ENCODE measurements at regions not wholly inside any gene's neighbourhood (a gene's known extent, or its start where the extent isn't known, plus 50 kb on each side); places are given as distances from the start of the nearest gene placed in this dataset.

DNA sequence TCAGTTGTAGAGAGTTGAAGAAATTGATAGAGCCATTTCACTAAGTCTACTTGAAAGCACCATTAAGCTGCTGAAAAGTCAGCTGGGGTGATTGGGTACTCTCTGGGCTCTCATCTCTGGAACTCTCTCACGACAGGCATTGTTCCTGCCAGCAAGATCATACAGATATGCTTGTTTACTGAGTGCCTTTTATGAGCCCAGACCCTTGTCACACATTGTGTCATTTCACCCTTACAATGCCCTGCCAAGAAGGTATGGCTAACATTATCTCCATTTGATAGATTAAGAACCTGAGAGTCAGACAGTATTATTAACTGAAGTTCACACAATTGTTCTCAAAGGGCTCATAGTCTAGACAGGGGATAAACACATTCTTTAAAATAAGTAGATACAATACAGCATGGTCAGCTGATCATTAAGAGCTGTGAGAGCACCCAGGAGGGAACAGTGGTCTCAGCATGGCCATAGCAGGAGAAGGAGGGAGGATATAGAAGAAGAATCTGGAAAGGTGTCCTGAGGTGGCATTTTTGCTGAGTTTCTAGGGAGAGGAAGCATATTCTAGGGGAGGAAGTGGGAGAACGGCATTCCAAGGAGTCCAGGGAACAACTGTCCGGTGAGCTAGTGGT lies 580.5 kb downstream of the INSC start:
- Histone ChIP-seq H4K20me1 (ENCODE audit: insufficient read depth, low read length, poor library complexity, severe bottlenecking) (no peaks in the 10 kb centered on the region), H3K36me3 (ENCODE audit: insufficient read depth, low read length) (no peaks in the 10 kb centered on the region), H2AFZ (ENCODE audit: low read length) (no peak overlapping the region), H3K9me2 (replicated peaks; ENCODE audit: low read depth, low read length) (no peaks in the 10 kb centered on the region), H3K9ac (ENCODE audit: low read depth, low read length, poor library complexity, severe bottlenecking) (no peak overlapping the region), H3F3A (ENCODE audit: low read depth) (no peaks in the 10 kb centered on the region), H3K4me2 (ENCODE audit: low read depth, low read length, poor library complexity, severe bottlenecking) (no peak overlapping the region), H3K4me3 (ENCODE audit: low read length, poor library complexity, severe bottlenecking) (no peak overlapping the region), H3K79me2 (ENCODE audit: insufficient read depth, low read length) (no peaks in the 10 kb centered on the region), H3K4me1 (ENCODE audit: insufficient read depth, low read length, poor library complexity, severe bottlenecking) (no peaks in the 10 kb centered on the region), H3K9me3 (ENCODE audit: insufficient read depth, low read depth, low read length) (no peaks in the 10 kb centered on the region), H3K27me3 (ENCODE audit: insufficient read depth, low read length, poor library complexity, severe bottlenecking) (no peaks in the 10 kb centered on the region)
- TF ChIP-seq, protein P1, sequence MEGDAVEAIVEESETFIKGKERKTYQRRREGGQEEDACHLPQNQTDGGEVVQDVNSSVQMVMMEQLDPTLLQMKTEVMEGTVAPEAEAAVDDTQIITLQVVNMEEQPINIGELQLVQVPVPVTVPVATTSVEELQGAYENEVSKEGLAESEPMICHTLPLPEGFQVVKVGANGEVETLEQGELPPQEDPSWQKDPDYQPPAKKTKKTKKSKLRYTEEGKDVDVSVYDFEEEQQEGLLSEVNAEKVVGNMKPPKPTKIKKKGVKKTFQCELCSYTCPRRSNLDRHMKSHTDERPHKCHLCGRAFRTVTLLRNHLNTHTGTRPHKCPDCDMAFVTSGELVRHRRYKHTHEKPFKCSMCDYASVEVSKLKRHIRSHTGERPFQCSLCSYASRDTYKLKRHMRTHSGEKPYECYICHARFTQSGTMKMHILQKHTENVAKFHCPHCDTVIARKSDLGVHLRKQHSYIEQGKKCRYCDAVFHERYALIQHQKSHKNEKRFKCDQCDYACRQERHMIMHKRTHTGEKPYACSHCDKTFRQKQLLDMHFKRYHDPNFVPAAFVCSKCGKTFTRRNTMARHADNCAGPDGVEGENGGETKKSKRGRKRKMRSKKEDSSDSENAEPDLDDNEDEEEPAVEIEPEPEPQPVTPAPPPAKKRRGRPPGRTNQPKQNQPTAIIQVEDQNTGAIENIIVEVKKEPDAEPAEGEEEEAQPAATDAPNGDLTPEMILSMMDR (conservative IDR thresholded peaks at IDR 0.05; ENCODE audit: low read length), result no peak
- no peak for TF ChIP-seq EZH2phosphoT487 (IDR thresholded peaks at IDR 0.05; ENCODE audit: borderline replicate concordance)

DNA sequence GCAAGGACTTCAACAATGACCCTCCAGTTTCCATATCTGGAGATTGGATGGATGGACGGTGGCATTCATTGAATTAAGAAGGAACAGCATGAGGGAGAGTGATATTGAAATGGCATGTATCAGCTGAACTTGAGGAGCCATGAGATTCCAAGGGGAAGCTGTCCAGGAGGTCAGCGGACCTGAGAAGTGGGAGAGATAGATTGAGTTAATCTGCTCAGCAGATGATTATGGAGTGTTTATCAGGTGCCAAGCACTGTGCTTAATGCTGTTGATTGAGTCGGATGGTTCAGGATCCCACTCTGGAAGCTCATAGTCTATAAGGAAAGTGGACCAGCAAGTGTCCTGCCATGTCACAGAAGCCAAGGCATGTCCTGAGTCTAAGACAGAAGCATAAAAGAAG lies 581.3 kb downstream of the INSC start:
- Histone ChIP-seq H3F3A (ENCODE audit: low read depth) (no peaks in the 10 kb centered on the region), H3K9me3 (ENCODE audit: insufficient read depth, low read depth, low read length) (no peaks in the 10 kb centered on the region), H2AFZ (ENCODE audit: low read length) (no peak overlapping the region), H4K20me1 (ENCODE audit: insufficient read depth, low read length, poor library complexity, severe bottlenecking) (no peaks in the 10 kb centered on the region), H3K9me2 (replicated peaks; ENCODE audit: low read depth, low read length) (no peaks in the 10 kb centered on the region), H3K4me1 (ENCODE audit: insufficient read depth, low read length, poor library complexity, severe bottlenecking) (no peaks in the 10 kb centered on the region), H3K79me2 (ENCODE audit: insufficient read depth, low read length) (no peaks in the 10 kb centered on the region), H3K27me3 (ENCODE audit: insufficient read depth, low read length, poor library complexity, severe bottlenecking) (no peaks in the 10 kb centered on the region), H3K36me3 (ENCODE audit: insufficient read depth, low read length) (no peaks in the 10 kb centered on the region), H3K4me2 (ENCODE audit: low read depth, low read length, poor library complexity, severe bottlenecking) (no peak overlapping the region), H3K4me3 (ENCODE audit: low read length, poor library complexity, severe bottlenecking) (no peak overlapping the region), H3K9ac (ENCODE audit: low read depth, low read length, poor library complexity, severe bottlenecking) (no peak overlapping the region)
- TF ChIP-seq EZH2phosphoT487 (IDR thresholded peaks at IDR 0.05; ENCODE audit: borderline replicate concordance), result no peak
- TF ChIP-seq, protein P1 (conservative IDR thresholded peaks at IDR 0.05; ENCODE audit: low read length), result no peak

DNA sequence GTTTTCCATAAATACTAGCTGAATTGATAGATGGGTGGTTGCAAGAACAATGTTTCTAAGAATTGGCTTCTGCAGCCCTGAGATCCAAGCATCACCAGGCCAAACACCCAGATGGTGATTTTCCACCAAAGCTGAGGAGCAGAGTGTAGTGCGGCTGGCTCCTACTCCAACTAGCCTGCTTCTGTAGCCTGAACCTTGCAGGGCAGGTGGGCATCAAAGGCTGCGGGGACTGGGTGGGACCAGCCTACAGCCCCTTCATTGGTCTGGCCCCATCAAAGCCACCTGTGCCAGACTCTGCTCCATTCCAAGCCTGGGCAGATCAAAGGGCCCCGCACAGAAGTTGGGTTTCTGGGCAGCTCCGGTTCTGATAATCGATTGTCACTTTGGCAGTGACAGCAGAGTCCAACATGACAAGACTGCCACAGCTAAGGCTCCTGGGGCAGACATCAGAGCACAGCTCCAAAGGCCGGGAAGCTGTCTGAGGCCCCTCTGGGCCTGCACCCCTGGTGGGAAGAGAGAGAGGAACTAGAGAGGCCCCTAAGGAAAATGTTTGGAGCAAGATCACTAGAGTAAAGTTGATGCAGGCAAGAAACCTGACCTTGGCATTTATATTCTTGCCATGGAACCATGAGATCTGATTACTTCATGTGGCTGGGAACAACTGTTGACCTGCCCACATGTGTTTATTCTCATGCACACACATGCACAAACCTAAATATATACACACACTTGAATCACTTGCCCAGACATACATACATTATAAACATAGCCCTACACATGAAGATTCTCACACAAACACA lies 582.9 kb downstream of the INSC start:
- H3K9me2 ChIP-seq (replicated peaks; ENCODE audit: low read depth, low read length), result no peaks in the 10 kb centered on the region
- no peaks in the 10 kb centered on the region for H3F3A ChIP-seq (ENCODE audit: low read depth)
- H3K79me2 ChIP-seq (ENCODE audit: insufficient read depth, low read length), result no peaks in the 10 kb centered on the region
- TF ChIP-seq, protein P1 (conservative IDR thresholded peaks at IDR 0.05; ENCODE audit: low read length), result no peak
- no peak for TF ChIP-seq EZH2phosphoT487 (IDR thresholded peaks at IDR 0.05; ENCODE audit: borderline replicate concordance)
- H4K20me1 ChIP-seq (ENCODE audit: insufficient read depth, low read length, poor library complexity, severe bottlenecking), result no peaks in the 10 kb centered on the region
- H3K27me3 ChIP-seq (ENCODE audit: insufficient read depth, low read length, poor library complexity, severe bottlenecking), result no peaks in the 10 kb centered on the region
- no peak overlapping the region for H3K4me3 ChIP-seq (ENCODE audit: low read length, poor library complexity, severe bottlenecking)
- no peak overlapping the region for H3K9ac ChIP-seq (ENCODE audit: low read depth, low read length, poor library complexity, severe bottlenecking)
- H2AFZ ChIP-seq (ENCODE audit: low read length), result no peak overlapping the region
- H3K36me3 ChIP-seq (ENCODE audit: insufficient read depth, low read length), result no peaks in the 10 kb centered on the region
- H3K4me1 ChIP-seq (ENCODE audit: insufficient read depth, low read length, poor library complexity, severe bottlenecking), result no peaks in the 10 kb centered on the region
- no peak overlapping the region for H3K4me2 ChIP-seq (ENCODE audit: low read depth, low read length, poor library complexity, severe bottlenecking)
- H3K9me3 ChIP-seq (ENCODE audit: insufficient read depth, low read depth, low read length), result no peaks in the 10 kb centered on the region
